Cardiac septum (tissue), 1 donor: ENCODE measurements at regions not wholly inside any gene's neighbourhood (a gene's known extent, or its start where the extent isn't known, plus 50 kb on each side); places are given as distances from the start of the nearest gene placed in this dataset.
"Not testable (repeated sequence)": the region's sequence is repeated elsewhere in the genome, so short reads cannot be mapped to it uniquely, and the experiment has no call there.

Experiments
- DNase-seq: peaks from one replicate; pipeline ENCODE4 v3.0.0-alpha.2; 2020; ENCODE audit warnings: low spot score
- intact Hi-C: fragments of 100-400 bp; cut with DNase I; formaldehyde crosslinking; loops from one replicate; pipeline ENCODE4 v1.14.0; 2022
- donor health status: DM: no; HTN: no; CAD: no.

GRCh38 chr11:81539806-81540205 is 1193.9 kb downstream of the FAM181B start:
- DNase-seq, intact Hi-C loops: not testable (repeated sequence)

DNA sequence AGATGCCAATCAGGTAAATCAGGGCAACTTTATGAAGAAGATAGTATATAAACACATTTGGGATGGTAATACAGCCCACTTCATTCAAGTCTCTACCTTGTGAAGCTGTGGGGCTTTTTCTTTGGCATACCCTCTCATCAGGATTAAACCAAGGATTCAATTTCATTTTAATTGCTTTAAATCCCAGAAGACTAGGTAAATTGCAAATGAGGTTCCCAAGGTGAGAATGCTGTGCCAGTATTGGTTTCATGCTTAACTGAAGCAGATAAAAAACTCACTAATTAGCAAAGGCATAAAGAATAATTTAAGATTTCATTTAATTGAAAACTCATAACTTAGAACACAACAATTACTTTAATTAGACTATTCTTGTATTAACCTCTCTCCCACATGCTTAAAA is 1218.1 kb downstream of the FAM181B start:
- DNase-seq = no peak
- intact Hi-C loops = no loop called here

DNA sequence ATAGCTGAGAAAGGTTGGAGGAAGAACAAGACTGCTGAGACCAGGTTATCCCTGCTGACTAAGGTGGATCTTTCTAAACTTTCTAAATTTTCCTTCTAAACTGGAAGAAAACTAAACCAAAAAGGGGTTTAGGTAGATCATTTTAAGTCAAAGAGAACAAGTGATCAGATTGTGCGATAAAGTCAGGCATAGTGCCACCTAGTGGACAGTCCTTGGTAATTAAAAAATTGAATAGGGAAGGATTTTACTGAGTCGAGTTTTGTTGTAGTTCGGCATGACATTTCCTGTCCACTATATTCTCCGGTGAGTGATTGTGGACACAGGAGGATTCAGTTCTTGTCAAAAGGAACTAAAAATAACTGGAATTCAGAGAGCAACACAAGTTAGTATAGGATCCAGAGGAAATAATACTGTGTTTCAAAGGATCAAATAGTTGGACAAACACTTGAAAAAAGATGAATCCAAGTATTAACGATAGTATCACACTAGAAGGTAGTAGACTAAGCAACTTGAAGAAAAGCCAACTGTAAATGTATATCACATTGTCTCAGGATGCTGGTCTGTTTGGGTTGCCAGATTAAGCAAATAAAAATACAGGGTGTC is 1236.4 kb downstream of the FAM181B start:
- no peak for DNase-seq
- intact Hi-C loops = no loop called here

DNA sequence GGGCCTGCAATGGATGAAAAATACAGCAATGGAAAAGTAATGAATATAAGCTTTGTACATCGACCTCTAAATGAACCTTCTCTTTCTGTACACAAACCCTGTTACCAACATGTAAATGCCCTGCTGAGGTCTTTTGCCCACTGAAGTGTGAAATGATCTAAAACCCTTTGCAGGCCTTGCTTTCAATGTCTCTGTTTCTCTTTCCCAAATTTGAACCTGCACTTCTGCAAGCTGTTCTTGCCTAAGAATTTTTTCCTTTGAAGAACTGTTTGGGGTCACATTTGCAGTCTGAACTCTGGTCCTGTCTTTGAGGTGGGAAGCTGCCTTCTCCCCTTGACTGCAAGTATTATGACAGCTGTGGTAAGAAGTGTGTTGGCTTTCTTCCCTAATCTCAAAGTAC is 1237.1 kb downstream of the FAM181B start:
- intact Hi-C loops = no loop called here
- no peak for DNase-seq

DNA sequence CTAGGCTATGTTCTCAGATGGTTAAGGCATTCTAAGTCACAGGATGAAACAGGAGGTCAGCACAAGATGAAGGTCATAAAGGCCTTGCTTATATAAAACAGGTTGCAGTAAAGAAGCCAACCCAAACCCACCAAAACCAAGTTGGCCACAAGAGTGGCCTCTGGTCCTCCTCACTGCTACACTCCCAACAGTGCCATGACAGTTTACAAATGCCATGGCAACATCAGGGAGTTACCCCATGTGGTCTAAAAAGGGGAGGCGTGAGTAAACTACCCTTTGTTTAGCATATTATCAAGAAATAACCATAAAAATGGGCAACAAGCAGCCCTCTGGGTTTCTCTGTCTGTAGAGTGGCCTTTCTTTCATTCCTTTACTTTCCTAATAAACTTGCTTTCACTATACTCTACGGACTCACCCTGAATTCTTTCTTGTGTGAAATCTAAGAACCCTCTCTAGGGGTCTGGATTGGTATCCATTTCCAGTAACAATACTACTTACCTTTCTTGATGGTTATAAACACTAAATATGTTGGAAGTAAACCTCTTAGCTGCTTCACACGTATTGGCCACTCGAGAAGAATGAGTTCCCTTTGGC is 1237.9 kb downstream of the FAM181B start:
- intact Hi-C loops = no loop called here
- DNase-seq = no peak

DNA sequence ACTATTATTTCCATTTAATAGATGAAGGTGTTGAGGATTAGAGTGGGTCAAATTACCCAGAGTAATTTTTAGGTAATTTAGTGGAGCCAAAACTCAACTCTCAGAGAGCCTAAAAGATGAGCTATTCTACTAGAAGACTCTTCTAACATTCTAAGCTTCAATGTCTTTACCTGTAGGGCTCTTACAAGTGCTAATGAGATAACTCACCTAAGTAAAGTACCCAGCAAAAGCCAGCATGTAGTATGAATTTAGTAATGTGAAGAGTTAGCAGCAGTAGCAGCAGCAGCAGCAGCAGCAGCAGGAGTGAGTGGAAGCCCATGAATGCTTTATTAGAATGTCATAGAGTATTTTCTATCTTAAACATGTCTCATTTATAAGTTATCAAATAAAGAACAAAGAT is 1239.2 kb downstream of the FAM181B start:
- intact Hi-C loops = no loop called here
- DNase-seq = no peak

GRCh38 chr11:81492923-81493445 is 1240.7 kb downstream of the FAM181B start:
- intact Hi-C loops = no loop called here
- no peak for DNase-seq

DNA sequence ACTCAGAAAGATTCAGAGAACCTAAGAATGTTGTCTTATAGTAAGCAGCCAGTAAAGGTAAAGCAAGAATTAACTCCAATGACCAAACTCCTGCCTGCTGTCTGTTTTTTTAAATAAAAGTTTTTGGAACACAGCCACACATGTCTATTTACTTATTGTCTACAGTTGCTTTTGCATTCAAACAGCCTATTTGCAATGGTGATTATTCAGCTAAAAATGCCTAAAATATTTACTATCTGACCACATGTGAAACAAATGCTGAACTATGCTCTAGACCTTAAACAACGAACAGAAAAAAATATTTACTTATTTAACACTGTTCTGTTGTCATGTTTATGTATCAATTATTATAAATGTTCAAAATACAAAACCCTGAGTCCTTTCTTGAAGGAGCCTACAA is 1246.6 kb downstream of the FAM181B start:
- intact Hi-C loops = no loop called here
- DNase-seq = no peak

DNA sequence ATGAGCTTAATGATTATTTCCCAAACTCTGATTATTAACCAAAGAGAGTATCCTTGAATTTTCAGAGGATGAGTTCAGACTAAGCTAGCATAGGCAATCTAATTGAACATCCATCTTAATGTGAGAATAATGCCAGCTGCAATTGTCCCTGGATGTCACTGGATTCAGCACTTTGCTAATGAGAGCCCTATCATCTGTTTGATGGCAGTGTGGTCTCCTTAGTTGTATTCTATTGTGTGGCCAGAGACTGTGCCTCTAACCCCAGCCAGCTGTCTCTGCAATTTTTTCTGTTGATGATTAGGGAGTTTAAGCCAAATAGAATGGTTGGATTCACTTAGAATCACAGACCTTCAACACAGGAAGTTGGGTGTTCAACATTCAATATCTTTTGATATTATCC is 1249.5 kb downstream of the FAM181B start:
- intact Hi-C loops = no loop called here
- DNase-seq = no peak

- DNase-seq = no peak
- intact Hi-C loops = no loop called here
Measured at GRCh38 chr11:81477277-81477676, 1256.4 kb downstream of the FAM181B start.

DNA sequence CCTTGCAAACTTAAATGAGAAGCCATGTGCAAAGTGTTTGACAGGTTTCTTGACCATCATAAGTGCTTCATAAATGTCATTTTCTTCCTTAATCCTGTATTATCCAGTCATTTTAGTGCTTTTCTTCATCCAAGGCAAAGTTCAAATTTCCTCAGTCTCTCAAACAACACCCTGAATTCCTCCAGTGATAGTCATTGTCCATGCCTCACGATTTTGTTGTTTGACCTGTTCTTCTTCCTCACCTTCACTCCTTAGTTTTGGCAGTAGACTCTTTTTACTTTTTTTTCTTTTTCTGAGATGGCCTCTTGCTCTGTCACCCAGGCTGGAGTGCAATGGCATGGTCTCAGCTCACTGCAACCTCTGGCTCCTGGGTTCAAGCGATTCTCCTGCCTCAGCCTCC is 1257.3 kb downstream of the FAM181B start:
- DNase-seq = no peak
- intact Hi-C loops = no loop called here

GRCh38 chr11:81472646-81473045 is 1261.0 kb downstream of the FAM181B start:
- no peak for DNase-seq
- intact Hi-C loops = no loop called here

GRCh38 chr11:81470446-81470845 is 1263.2 kb downstream of the FAM181B start:
- DNase-seq = no peak
- intact Hi-C loops = no loop called here

GRCh38 chr11:81459766-81460306 is 1273.8 kb downstream of the FAM181B start:
- intact Hi-C loops = no loop called here

DNA sequence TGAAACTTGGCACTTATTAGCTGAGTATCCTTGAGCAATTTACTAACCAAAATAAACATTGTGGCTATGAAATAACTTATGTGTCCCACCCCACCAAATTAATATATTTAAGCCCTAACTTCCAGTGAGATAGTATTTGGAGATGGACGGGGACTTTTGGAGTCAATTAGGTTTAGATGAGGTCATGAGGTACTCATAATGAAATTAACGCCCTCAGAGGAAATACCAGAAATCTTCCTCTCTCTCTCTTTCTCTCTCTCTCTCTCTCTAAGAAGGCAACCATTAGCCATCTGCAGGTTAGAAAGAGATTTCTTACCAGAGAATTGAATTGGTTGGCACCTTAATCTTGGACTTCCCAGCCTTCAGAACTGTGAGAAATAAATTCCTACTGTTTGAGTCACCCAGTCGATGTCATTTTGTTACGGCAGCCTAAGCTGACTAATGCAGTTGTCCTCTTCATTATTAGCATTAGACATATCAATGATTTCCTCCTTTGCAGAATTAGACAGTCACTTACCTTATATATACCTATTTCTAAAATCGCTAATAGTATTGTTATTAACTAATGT is 1284.0 kb downstream of the FAM181B start:
- DNase-seq = no peak
- intact Hi-C loops = no loop called here

More at GRCh38 chr11:81459766-81460306, 1273.8 kb downstream of the FAM181B start:
- DNase-seq = no peak

- DNase-seq = no peak
- intact Hi-C loops = no loop called here
Measured at GRCh38 chr11:81444297-81444696, 1289.4 kb downstream of the FAM181B start.

- intact Hi-C loops = no loop called here
- no peak for DNase-seq
Measured at GRCh38 chr11:81432333-81432732, 1301.3 kb downstream of the FAM181B start.

- DNase-seq = no peak
- intact Hi-C loops = no loop called here
Measured at GRCh38 chr11:81424822-81425221, 1308.8 kb downstream of the FAM181B start.

- intact Hi-C loops = no loop called here
- no peak for DNase-seq
Measured at GRCh38 chr11:81422402-81422801, 1311.3 kb downstream of the FAM181B start.

DNA sequence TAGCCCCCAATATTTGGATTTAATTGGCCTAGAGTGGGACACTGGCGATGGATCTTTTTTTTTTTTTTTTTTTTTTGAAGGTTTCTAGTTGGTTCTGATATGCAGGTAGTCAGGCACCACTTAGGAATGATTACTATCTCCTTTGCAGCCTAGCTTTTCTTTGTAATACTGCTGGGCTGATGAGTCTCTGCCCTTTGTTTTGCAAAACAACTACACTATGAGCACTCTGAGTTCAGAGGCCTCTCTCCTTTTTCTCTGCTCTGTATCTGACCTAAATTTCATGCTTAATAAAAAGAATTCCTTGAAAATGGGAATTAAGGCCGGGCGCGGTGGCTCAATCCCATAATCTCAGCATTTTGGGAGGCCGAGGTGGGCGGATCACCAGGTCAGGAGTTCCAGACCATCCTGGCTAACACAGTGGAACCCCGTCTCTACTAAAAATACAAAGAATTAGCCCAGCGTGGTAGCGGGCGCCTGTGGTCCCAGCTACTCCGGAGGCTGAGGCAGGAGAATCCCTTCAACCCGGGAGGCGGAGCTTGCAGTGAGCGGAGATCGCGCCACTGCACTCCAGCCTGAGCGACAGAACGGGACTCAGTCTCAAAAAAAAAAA is 1312.3 kb downstream of the FAM181B start:
- intact Hi-C loops = no loop called here
- no peak for DNase-seq
